ENCODE measurements at regions not wholly inside any gene's neighbourhood (a gene's known extent, or its start where the extent isn't known, plus 50 kb on each side); places are given as distances from the start of the nearest gene placed in this dataset.

DNA sequence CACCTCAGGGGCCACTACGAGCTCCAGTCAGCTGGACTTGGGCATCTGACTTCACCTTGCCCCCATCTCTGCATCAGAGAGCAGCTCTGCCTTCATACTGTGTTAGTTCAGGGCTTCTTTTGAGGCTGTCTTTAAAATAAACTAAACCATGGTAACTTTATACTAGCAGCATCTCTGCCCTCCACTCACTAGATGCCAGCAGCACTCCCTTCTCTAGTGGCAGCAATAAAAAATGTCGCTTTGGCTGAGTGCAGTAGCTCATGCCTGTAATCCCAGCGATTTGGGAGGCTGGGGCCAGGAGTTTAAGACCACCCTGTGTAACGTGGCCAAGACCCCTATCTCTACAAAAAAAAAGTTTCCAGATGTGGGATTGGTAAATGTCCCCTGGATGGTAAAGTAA lies 584.4 kb downstream of the INHBA start:
- no peak for DNase-seq

DNA sequence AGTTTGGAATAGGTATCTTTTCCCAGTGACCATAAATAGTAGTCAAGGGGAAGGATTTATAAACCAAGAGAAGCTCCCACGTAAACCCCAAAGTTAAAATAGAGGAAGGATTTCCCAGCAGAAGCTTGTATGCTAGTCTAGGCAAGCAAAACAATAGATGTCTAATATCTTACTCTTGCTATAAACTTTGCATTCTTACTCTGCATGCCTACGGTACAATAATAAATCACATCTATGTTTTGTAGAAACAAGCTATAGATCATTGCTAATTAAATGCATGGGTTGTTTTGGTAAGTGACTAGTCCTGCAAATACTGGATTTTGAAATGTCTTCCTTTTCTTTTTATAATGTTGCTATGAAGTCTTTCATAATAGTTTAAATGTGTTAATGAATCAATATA lies 585.5 kb downstream of the INHBA start:
- DNase-seq: no peak

DNA sequence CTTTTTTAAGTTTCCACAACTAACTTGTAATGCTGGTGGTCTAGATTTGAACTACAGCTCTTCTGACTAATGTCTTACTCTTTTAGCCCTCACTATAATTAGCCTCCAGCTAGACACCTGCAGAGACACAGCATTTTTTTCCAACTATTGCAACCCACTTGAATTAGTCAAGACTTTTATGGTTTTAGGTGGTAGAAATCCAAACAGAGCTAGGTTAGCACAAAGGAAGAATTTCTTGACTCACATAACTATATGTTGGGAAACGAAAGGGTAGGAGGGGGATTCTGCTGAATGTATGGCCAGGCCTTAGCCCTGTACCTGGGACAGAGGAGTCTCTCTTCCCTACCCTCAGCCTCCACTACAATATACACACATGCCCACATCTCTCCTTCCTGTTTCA lies 586.1 kb downstream of the INHBA start:
- DNase-seq: no peak

DNA sequence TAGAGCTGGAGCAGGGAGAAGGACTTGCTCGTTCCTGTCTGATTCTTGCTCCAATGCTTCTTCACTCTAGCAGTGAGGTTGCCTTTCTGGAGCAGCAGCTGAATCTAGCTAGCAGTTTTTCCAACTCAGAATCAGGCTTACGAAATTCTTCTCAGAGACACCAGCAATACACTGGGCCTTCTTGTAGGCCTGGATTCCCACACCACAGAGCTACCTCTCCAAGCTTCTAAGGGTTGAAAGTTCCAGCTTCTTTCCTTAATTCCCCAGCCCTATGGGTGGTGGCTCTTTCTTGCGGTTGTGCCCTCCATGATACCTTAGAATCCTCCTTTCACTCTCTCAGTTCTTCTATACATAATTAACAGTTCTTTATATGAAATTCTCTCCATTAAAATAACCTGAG lies 586.6 kb downstream of the INHBA start:
- DNase-seq: no peak

DNA sequence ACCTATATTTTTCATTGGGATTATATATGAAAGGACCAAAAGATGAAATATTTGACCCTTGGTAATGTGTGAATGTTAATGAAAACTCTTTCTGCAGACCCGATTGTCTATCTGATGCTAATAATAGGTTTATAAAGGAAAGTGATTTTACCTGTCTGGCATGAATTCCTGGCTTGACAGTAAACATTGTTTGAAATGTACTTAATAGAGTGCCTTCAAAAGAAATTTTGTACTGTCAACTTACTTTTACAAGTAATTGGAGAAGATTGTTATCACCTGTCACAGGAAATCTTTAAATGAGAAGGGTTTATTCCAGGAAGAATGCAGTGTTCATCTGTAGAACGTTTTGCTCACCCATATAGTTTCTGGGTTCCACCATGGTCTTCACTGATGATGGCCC lies 588.2 kb downstream of the INHBA start:
- DNase-seq: no peak

DNA sequence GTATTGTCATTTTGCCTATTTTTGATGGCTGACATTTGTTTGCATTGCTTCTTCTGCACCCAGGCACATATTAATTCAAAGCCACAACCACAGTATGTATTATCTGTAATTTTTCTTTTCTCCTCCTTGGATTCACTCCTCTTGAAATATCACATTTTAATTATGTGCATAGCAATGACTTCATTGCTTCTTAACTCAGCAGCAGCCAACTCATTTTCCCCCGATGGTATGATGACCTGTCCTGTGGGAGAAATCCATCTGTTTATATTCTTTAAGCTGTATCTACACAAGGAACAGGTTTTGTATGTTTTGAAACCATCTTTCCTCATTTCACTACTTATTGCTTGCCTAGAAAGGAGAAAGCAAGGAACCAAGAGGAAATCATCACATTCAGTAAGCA lies 588.8 kb downstream of the INHBA start:
- DNase-seq: no peak

DNA sequence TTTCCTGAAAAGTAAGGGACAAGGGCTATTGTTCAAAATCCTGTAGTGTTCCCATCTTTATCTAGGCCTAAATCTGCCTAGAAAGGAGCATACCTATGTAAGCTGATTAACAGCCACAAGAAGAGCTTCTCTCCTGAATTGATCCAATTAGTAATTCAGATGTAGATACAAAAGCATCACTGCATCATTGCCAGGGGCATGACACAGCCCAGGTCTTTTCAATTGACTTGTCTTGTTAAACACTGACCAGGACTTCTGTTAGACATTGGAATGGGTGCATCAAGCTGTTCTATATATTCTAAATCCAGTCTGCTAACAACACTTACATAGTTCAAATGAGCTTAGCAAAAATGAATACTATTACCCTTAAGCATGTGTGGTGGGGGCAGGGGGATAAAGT lies 589.2 kb downstream of the INHBA start:
- DNase-seq: no peak

DNA sequence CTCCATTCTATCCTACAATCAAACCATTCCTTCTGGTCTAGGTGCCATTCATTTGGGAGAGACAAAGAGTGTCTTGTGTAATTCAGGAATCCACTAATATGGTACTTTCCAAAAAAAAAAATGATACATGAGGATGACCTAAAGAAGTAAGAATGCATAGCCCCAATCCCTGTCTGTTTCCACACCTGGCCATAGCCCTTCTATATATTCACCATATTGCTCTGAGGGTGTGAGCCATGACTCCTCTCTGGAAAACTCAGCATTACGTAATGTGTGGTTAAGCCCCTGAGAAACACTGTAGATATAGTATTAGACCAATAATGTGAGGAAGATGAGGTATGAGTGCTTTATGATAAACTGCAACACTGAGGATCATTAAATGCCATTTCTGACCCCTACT lies 592.7 kb downstream of the INHBA start:
- no peak for DNase-seq

DNA sequence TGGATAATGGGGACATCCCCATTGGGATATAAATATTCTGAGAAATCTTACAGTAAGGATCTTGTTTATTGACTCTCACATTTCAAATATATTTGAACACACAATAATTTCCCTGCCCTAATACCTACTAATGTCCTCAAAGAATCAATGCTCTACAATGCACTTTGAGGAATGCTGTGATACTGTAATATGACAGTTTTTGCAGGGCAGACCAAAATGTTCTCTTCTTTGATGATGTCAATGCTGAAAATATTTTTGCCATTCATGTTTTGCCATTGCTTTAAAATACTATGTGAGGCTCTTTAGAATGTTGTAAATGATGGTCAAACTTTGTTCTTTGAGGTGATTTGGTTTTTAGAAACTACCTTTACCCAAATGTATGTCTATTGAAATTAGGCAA lies 594.1 kb downstream of the INHBA start:
- DNase-seq: no peak

DNA sequence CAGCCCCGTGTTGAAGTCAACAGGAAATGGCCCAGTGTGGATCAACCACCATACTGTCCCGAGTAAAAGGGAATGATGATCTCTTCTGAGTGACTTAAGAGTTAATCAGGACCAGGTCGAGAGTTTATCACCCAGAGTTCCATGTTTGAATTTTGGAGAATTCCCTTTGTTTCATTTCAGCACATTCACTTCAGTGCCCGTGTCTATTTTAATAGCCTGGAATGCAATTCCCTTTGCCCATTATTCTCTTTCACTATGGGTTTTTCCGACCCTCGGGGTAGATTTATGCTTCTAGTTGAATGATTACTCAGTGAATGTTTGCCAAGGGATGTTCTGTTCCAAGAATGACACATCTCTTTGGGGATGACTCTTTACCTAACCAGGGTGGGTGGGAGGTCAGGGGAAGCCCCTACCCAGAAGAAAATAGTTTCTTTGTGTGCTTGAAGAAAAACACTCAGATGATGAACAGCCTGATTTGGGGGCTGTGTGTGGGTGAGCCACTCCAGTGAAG lies 594.9 kb downstream of the INHBA start:
- DNase-seq: no peak

DNA sequence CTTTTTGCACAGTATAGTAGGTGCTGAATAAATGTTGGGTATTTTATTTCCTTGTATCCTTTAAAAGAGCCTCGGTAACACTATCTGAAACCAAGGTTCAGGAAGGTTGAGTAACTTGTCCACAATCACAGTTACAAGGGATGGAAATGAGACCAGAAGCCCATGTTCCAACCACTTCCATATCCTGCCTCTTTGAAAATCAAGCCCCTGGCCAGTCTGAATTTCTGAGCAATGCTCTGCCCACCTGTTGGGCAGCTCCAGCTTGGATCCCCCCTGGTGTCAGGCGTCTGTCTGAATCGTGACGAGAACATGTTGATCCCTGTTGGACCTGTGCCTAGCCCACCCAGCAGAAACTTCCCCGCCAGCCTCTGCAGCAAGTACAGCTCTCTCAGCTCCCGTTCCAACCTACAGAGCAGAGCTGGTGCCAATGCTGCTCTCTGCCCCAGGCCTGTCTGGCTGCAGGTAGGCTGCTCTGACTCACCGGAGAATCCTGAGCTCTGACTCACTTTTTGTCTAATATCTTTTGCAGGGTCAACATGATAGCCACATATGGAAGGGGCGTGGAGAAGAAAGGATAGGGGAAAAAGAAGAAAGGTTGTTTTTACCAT lies 595.5 kb downstream of the INHBA start:
- DNase-seq: no peak

DNA sequence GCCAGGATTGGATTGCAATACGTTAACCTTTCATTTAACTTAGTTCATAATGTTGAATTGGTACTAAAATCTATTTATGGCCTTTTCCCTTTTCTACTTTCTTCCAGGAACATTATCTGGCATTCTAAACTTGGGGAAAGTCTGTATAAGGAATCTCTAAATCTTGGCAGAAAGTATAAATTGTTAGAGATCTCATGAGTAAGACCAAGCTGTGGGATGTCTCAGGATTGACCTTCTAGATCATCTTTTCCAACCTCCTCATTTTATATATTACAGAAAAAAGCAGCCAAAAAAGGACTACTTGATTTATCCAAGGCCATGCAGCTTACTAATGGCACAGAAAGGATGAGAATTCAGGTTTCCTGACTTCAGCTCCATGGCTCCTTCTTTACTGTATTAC lies 598.3 kb downstream of the INHBA start:
- DNase-seq: no peak

DNA sequence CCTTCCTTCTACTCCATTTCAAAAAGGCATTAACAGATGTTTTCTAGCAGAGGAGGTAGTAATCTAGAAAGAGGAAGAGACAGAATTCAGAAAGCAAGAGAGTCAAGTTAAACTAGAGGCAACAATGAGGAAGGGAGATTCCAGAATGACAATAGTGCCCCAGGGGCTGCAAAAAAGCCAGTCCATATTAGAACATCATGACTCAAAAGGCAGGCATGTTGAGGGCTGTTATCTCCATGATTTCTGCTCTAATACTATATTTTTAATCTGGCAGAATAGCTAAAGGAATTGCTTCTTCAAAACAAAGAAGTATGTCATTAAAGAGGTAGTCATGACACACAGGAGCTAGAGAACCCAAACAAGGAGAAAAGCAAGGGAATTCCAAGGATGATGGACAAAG lies 599.6 kb downstream of the INHBA start:
- no peak for DNase-seq

DNA sequence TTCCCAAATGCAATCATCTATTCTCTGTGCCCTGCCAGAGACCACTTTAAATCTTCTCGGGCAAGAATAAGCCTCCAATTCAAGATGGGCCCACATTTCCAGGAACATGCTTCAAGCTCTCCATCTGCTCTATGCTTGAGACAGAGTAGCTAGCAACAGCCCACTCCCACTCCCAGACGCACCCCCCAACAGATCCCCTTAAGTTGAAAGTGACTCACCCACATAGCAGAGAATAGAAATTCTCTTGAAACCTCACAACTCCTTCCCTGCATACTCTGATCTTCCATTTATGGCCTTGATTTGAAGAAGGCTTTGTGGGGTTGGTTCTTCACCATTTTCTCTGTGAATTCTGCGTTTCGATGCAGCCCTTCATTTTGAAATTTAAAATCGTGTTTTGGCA lies 604.0 kb downstream of the INHBA start:
- no peak for DNase-seq

DNA sequence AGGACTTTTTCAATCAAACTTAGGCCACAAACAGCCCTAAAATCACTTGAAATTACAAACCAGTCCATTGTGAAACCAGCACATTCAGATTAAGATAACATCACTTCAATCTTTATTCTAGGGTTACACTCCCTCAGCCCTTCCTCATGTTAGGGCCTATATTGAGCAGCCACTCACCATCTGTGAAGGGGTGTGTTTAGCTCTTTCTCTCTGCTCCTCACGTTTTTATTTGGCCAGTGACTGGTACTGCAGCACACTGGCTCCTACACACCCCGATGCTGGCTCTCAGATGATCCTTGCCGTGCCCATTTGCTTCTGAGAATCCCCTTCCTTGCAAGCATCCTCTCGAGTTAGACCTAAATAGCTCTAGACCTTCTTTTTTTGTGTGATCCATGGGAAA lies 604.5 kb downstream of the INHBA start:
- DNase-seq: no peak

DNA sequence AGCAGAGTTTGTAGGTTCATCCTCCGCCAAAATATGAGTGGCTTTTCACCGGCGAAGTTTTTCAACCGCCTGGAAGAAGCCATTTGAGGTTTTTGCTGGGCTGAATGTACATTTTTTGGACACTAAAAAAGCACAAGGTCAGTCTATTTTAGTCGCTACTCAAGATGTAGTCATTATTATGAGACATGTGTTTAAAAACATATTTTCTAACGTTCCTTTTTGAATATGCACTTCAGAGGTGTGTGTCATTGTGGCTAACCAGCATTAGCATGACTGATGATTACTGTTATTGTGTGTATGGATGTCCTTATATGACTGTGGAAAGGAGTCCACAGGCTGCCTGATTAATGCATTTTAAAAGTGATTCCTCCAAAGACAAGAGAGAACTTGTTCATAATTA lies 605.4 kb downstream of the INHBA start:
- no peak for DNase-seq

DNA sequence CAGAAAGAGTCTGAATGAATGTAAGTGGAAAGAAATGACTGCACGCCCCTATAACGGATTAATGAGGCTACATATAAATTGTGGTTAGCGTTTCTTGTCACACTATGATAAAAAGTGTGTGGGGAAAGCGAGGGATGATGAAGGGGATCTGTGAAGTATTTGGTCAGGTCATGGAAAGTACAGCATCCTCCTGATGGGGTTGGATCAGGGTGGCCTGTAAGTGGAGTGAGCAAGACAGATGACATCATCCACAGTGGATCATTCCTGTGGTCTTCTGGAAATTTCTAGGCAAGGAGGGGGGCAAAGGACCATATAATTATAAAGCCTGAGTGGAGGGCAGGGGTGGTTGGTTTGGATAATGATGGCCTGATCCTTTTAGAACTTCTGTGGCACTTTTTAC lies 606.0 kb downstream of the INHBA start:
- DNase-seq: no peak

DNA sequence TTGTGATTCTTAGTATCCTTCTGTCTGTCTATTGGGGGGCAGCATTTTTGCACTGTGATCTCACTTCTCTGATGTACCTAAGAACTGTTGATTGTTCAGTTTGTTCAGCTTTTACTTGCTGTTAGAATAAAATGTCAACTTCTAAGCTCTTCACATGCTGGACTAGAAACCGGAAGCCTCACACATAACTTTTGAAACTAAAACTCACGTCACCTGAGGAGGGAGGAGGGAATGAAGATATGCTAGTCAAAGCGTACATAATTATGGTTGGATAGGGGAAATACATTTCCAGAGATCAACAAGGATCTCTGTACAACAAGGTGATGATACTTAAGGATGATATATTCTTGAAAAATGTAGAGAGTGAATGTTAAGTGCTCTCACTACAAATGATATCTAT lies 609.7 kb downstream of the INHBA start:
- no peak for DNase-seq

DNA sequence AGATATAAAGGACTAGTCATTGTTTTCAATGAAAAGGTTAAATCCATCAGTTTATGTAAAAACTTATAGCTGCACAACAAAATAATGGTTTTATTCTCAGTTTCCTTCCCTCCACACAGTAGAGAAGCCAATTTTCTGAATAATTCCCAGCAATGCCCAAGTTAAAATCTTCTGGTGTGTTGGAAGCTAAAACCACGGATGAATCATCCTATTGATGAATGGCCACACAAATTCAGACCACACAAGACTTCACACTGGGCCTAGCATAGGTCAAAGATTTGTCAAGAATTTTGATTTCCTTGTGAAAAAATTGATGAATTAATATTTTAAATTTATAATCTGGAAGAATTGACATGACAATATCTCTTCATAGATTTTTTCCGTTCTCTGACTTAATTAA lies 617.6 kb downstream of the INHBA start:
- no peak for DNase-seq

DNA sequence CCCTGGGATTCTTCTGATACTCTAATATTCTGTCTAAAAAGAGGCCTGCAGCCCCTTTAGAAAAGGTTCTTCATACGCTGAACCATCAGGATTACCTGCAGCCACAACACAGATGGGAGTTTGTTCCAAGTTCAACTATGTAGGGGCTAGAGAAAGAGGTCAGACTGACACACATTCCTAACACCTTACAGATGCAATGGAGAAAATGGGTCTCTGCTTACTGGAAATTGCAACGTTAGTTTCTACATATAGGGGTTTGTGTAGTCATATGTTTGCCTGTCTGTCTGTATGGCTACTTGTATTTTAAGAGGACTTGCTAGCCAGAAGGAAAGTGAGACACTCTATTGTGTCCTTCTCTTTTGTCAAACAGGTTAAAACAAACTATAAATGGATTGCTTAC lies 618.5 kb downstream of the INHBA start:
- no peak for DNase-seq

DNA sequence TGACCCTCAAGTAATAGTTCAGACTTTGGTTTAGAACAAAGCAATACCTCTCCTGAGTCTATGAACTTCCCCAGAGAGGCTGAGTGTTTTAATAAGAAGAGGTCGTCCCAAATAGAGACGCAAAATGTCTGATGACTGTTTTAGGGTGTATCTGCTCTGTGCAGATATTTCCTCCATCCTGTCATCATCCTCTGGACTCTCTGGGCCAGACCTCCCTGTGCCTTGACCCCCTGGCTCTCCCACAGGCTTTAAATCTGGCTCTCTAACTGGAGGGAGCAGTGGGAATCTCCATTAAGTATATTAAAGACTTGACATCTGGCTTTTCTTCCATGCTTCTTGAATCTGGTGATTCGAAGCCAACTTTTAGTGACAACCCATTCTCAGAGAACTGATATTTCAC lies 633.3 kb downstream of the INHBA start:
- DNase-seq: no peak

DNA sequence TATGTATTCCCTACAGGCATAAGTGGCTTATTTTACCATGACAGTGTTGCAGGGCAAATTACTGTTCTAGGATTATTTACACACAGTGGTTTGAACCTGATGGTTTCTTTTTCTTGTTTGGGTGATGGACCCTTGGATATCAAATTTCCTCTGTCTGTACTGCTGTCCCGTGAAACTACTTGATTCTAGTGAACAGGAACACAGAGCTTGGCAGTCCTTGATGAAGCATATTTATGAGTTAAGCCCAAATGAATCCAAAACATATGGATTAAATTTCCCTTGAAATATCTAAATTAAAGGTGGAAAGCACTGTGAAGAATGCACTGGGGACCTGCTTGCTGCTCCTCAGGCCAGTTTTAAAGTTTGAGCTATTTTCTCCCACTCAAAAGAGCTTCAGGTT lies 635.3 kb downstream of the INHBA start:
- DNase-seq: no peak

DNA sequence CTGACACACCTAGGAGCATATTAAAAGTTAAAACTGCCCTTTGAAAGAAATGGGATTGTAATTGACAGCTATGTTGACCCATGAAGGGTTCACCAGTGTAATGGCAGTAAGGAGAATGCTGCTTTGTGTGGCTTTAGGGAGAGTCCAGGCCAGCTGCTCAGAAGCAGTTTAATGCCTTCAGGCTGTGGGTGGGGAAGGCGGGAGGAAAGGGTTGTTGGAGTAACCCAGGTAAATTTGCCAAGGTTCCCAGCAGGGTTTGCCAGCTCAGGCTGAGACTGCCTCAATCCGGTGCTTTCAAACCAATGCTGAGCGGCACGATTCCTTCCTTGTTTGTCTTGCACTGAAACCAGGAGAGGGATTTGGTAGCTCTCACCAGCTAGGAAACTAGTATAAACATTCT lies 637.2 kb downstream of the INHBA start:
- DNase-seq: no peak

DNA sequence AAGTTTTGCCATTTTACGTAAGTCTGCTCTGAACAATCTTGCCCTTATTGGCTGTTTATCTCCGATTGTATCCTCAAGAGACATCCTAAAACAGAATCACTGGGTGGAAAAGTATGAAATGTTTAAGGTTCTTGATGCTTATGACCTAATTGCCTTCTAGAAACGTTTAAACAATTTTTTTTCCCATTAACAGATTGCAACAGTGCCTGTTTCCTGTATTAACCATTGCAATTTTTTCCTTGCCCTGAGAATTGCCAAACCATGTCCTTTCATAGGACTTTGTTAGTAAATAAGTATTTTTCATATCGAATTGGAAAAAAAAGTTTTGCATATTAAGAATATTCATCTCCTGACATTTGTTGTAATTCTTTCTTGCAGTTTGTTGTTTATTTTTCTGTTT lies 639.8 kb downstream of the INHBA start:
- no peak for DNase-seq

DNA sequence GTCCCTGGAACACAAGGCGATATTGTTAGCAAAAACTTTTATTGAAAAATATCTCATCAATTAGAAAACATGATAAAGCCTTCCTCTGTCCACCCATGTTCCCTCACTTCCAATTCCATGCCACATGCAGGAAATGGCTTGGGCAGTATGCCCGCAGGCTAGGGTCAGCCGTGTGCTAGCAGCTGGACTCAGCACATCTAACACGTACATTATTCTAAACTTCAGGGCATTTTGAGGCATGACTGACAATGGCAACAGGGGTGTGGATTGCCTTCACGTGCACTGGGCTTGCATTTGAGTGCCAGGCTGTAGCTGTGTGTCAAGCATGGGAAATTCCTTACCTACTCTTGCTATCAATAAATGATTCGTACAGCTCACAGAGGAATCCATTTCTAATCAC lies 642.1 kb downstream of the INHBA start:
- DNase-seq: no peak

DNA sequence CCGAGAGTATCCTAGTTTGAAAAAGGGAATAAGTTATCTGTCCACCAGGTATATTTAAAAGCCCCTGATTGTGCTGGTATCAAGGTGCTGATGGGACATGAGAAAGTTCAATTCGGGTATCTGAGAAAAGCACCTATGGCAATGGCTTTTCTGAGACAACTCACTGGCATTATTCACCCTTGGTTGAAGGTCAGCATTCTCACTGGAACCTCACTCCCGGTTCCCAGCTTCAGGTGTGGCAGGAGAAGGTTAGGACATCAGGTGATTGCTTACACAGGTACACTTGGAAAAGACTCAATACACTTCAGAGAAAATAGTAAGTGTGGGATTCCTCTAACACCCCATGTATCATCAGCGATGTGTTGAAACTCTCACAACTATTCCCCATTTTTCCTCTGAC lies 643.1 kb downstream of the INHBA start:
- DNase-seq: no peak

Measured in RPMI8226 (cell line).